GM12892 (cell line): ENCODE measurements at regions not wholly inside any gene's neighbourhood (a gene's known extent, or its start where the extent isn't known, plus 50 kb on each side); places are given as distances from the start of the nearest gene placed in this dataset.

Experiments
- DNase-seq: peaks from one replicate; pipeline ENCODE4 v3.0.0; 2011; ENCODE audit not compliant: insufficient read length
- FAIRE-seq: peaks from 2 replicates; lab custom pipeline; 2011; peaks lifted over from hg19 to GRCh38; lab: Jason Lieb, UNC
- POLR2A ChIP-seq: IDR thresholded peaks from 2 replicates; pipeline ENCODE4 v1.6.1; 2011; ENCODE audit warnings: low read depth, low read length, control low read depth
- POLR2AphosphoS5 ChIP-seq: IDR thresholded peaks from 2 replicates; pipeline ENCODE4 v1.6.1; 2011; ENCODE audit warnings: low read depth, low read length, control low read depth
- TAF1 ChIP-seq: IDR thresholded peaks from 2 replicates; pipeline ENCODE4 v1.6.1; 2011; ENCODE audit warnings: low read depth, mild to moderate bottlenecking, control low read depth, low read length, borderline replicate concordance

GRCh38 chr18:73733806-73734314 lies 413.8 kb downstream of the FBXO15 start:
- FAIRE-seq (no peak), DNase-seq (no peak)

GRCh38 chr18:73733376-73733775 lies 414.3 kb downstream of the FBXO15 start:
- TF ChIP-seq TAF1, result no peak
- TF ChIP-seq POLR2A, result no peak
- no peak for TF ChIP-seq POLR2AphosphoS5
- DNase-seq (no peak), FAIRE-seq (no peak)

More at GRCh38 chr18:73733806-73734314, 413.8 kb downstream of the FBXO15 start:
- TF ChIP-seq TAF1 (no peak), POLR2AphosphoS5 (no peak), POLR2A (no peak)

- no peak for DNase-seq
- no peak for TF ChIP-seq TAF1
- no peak for TF ChIP-seq POLR2AphosphoS5
- no peak for TF ChIP-seq POLR2A
- FAIRE-seq, result no peak
These were observed 419.0 kb downstream of the FBXO15 start for GRCh38 chr18:73728657-73729056.

GRCh38 chr18:73724958-73725357 lies 422.7 kb downstream of the FBXO15 start:
- TF ChIP-seq POLR2A, result no peak
- no peak for TF ChIP-seq POLR2AphosphoS5
- no peak for TF ChIP-seq TAF1
- FAIRE-seq (no peak), DNase-seq (no peak)

GRCh38 chr18:73719611-73720010 lies 428.0 kb downstream of the FBXO15 start:
- FAIRE-seq (no peak), DNase-seq (no peak)
- no peak for TF ChIP-seq TAF1
- no peak for TF ChIP-seq POLR2AphosphoS5
- no peak for TF ChIP-seq POLR2A

- DNase-seq, result no peak
- TF ChIP-seq POLR2A, result no peak
- no peak for FAIRE-seq
These were observed 430.1 kb downstream of the FBXO15 start for GRCh38 chr18:73717570-73717969.

- TF ChIP-seq POLR2A, result no peak
- TF ChIP-seq POLR2AphosphoS5, result no peak
- no peak for TF ChIP-seq TAF1
- DNase-seq (no peak), FAIRE-seq (no peak)
These were observed 432.4 kb downstream of the FBXO15 start for GRCh38 chr18:73715210-73715670.

GRCh38 chr18:73714466-73714865 lies 433.2 kb downstream of the FBXO15 start:
- TF ChIP-seq POLR2A (no peak), TAF1 (no peak), POLR2AphosphoS5 (no peak)
- FAIRE-seq, result no peak
- DNase-seq, result no peak

GRCh38 chr18:73711256-73711655 lies 436.4 kb downstream of the FBXO15 start:
- FAIRE-seq (no peak), DNase-seq (no peak)
- TF ChIP-seq POLR2AphosphoS5, result no peak
- TF ChIP-seq TAF1, result no peak
- TF ChIP-seq POLR2A, result no peak

GRCh38 chr18:73708591-73708990 lies 439.0 kb downstream of the FBXO15 start:
- no peak for DNase-seq
- no peak for FAIRE-seq
- TF ChIP-seq POLR2A (no peak), POLR2AphosphoS5 (no peak), TAF1 (no peak)

- FAIRE-seq (no peak), DNase-seq (no peak)
- TF ChIP-seq POLR2A (no peak), POLR2AphosphoS5 (no peak), TAF1 (no peak)
These were observed 440.6 kb downstream of the FBXO15 start for GRCh38 chr18:73707035-73707434.

GRCh38 chr18:73697353-73697752 lies 450.3 kb downstream of the FBXO15 start:
- FAIRE-seq (no peak), DNase-seq (no peak)
- TF ChIP-seq POLR2A, result no peak
- no peak for TF ChIP-seq TAF1
- no peak for TF ChIP-seq POLR2AphosphoS5
